ENCODE measurements at regions not wholly inside any gene's neighbourhood (a gene's known extent, or its start where the extent isn't known, plus 50 kb on each side); places are given as distances from the start of the nearest gene placed in this dataset.

DNA sequence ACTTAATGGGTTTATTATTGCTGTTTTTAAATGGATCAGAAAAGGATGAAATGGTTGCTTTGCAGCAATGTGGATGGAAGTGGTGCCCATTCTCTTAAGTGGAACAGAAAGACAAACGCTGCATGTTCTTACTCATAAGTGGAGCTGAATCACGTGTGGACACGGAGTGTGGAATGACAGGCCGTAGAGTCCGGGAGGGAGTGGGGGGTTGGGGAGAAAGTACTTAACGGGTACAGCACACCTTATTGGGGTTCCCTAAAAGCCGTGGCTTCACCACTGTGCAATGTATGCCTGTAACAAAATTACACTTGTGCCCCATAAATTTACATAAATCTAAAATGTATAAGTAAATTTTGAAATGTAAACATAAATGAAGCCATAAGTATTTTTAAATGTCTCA, 64.0 kb upstream of the CTDP1 start:
- H3K9me3 ChIP-seq (ENCODE audit: low read depth, low read length, poor library complexity, severe bottlenecking), result no peaks in the 10 kb centered on the region
- no TSS peak for BruUV-seq (replicated peaks)
- CTCF ChIA-PET, result no interaction called here
- no peaks in the 10 kb centered on the region for H3K27me3 ChIP-seq (replicated peaks; ENCODE audit: insufficient read depth, low read depth, low read length, poor library complexity)
- H3K4me1 ChIP-seq (ENCODE audit: insufficient read depth, low read length, poor library complexity, severe bottlenecking), result no peaks in the 10 kb centered on the region
- no peak for DNase-seq (ENCODE audit: low spot score)
- no peak for TF ChIP-seq EZH2 (IDR thresholded peaks at IDR 0.05; ENCODE audit: borderline replicate concordance, low read depth, low read length, poor library complexity, severe bottlenecking)
- TF ChIP-seq, protein P1, sequence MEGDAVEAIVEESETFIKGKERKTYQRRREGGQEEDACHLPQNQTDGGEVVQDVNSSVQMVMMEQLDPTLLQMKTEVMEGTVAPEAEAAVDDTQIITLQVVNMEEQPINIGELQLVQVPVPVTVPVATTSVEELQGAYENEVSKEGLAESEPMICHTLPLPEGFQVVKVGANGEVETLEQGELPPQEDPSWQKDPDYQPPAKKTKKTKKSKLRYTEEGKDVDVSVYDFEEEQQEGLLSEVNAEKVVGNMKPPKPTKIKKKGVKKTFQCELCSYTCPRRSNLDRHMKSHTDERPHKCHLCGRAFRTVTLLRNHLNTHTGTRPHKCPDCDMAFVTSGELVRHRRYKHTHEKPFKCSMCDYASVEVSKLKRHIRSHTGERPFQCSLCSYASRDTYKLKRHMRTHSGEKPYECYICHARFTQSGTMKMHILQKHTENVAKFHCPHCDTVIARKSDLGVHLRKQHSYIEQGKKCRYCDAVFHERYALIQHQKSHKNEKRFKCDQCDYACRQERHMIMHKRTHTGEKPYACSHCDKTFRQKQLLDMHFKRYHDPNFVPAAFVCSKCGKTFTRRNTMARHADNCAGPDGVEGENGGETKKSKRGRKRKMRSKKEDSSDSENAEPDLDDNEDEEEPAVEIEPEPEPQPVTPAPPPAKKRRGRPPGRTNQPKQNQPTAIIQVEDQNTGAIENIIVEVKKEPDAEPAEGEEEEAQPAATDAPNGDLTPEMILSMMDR (conservative IDR thresholded peaks at IDR 0.05; ENCODE audit: low read depth, low read length), result no peak
- POLR2A ChIA-PET (ENCODE audit: low non-redundant PET), result no interaction called here
- H3K4me3 ChIP-seq (ENCODE audit: low read depth, low read length, poor library complexity, severe bottlenecking), result no peak overlapping the region
- no peaks in the 10 kb centered on the region for H3K36me3 ChIP-seq (ENCODE audit: insufficient read depth, low read length, poor library complexity, severe bottlenecking)
- intact Hi-C loops (cut with micrococcal nuclease; ENCODE audit: unreplicated experiment), result no loop called here
- H3K27ac ChIP-seq (ENCODE audit: low read depth, low read length, poor library complexity, severe bottlenecking), result no peak overlapping the region

DNA sequence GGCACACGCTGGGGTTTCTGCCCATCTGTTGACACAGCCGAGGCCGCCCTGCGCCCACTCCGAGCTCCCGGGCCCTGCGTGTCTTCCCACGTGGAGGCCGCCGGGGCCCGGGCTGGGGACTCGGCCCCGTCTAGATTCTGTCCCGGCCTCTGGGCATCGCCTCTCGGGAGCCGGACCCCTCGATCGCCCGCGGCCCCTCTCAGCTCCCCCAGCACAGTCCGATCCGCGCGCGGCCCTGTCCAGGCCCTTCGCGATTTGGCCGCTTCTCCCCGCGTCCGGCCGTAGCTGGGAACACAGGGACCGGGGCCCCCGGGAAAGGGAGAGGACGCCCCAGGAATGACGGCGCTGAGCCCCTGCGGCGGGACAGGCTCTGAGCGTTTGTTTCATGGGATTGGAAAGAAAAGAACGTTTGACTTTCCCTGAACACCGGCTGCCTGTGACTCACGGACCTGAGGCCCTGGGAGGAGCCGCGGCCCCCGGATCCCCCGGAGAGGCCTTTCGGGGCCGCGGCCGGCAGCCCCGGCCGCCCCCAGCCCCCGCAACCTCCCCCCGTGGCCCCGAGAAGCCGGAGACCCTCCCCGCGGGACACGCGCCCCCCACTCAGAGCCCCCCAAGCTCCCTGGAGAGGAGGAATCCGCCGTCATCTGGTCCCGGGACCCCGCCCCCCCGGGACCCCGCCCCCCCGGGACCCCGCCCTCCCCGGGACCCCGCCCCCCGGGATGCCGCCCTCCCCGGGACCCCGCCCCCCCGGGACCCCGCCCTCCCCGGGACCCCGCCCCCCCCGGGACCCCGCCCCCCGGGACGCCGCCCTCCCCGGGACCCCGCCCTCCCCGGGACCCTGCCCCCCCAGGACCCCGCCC, 62.7 kb upstream of the CTDP1 start:
- H3K36me3 ChIP-seq (ENCODE audit: insufficient read depth, low read length, poor library complexity, severe bottlenecking), result no peaks in the 10 kb centered on the region
- no peaks in the 10 kb centered on the region for H3K4me1 ChIP-seq (ENCODE audit: insufficient read depth, low read length, poor library complexity, severe bottlenecking)
- POLR2A ChIA-PET (ENCODE audit: low non-redundant PET), result no interaction called here
- TF ChIP-seq EZH2 (IDR thresholded peaks at IDR 0.05; ENCODE audit: borderline replicate concordance, low read depth, low read length, poor library complexity, severe bottlenecking), result no peak
- TF ChIP-seq, protein P1 (conservative IDR thresholded peaks at IDR 0.05; ENCODE audit: low read depth, low read length), result no peak
- CTCF ChIA-PET, result no interaction called here
- no TSS peak for BruUV-seq (replicated peaks)
- no peak overlapping the region for H3K27ac ChIP-seq (ENCODE audit: low read depth, low read length, poor library complexity, severe bottlenecking)
- peak overlapping the region; percentile 35 for H3K4me3 ChIP-seq (ENCODE audit: low read depth, low read length, poor library complexity, severe bottlenecking)
- peak; percentile 30 for DNase-seq (ENCODE audit: low spot score)
- H3K27me3 ChIP-seq (replicated peaks; ENCODE audit: insufficient read depth, low read depth, low read length, poor library complexity), result no peaks in the 10 kb centered on the region
- intact Hi-C loops (cut with micrococcal nuclease; ENCODE audit: unreplicated experiment), result no loop called here
- no peaks in the 10 kb centered on the region for H3K9me3 ChIP-seq (ENCODE audit: low read depth, low read length, poor library complexity, severe bottlenecking)

DNA sequence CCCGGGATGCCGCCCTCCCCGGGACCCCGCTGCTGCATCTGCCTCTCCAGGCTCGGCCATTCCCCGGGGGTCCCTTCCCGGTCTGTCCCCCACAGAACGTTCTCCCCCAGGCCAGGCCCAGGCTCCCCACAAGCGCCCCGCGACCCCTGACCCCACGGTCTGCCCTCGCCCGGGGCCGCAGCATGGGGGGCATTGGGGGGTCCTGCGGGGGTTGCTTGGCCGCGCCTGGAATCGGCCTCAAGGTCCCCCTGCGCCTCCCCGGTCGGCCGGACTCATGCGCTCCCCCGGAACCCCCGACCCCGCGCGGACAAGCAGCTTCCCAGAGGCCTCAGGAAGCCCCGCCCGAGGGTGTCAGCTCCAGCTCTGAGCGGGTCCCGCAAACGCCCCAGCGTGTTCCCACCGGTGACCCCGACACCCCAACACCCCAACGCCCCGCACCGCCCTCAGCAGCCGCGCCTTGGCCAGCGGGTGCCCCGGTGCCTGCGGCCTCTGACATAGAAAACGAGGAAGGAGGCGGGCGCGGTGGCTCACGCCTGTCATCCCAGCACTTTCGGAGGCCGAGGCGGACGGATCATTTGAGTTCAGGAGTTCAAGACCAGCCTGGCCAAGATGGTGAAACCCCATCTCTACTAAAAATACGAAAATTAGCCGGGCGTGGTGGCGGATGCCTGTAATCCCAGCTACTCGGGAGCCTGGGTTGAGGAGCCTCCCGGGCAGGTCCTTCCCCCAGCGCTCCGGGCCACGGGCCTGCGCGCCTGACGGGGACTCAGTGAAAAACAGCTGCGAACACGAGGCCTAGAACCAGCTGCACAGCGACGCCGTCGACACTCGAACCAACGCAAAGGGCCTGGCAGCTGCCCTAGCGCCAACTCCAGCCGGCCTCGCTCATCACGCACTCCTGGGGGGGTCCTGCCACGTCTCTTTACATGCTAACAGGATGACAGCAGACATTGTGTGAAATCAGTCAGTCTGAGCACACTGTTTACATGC, 61.8 kb upstream of the CTDP1 start:
- Histone ChIP-seq H3K4me3 (ENCODE audit: low read depth, low read length, poor library complexity, severe bottlenecking) (no peak overlapping the region), H3K9me3 (ENCODE audit: low read depth, low read length, poor library complexity, severe bottlenecking) (no peaks in the 10 kb centered on the region), H3K4me1 (ENCODE audit: insufficient read depth, low read length, poor library complexity, severe bottlenecking) (no peaks in the 10 kb centered on the region), H3K36me3 (ENCODE audit: insufficient read depth, low read length, poor library complexity, severe bottlenecking) (no peaks in the 10 kb centered on the region), H3K27ac (ENCODE audit: low read depth, low read length, poor library complexity, severe bottlenecking) (no peak overlapping the region), H3K27me3 (replicated peaks; ENCODE audit: insufficient read depth, low read depth, low read length, poor library complexity) (no peaks in the 10 kb centered on the region)
- intact Hi-C loops (cut with micrococcal nuclease; ENCODE audit: unreplicated experiment), result no loop called here
- no peak for DNase-seq (ENCODE audit: low spot score)
- no TSS peak for BruUV-seq (replicated peaks)
- CTCF ChIA-PET, result no interaction called here
- POLR2A ChIA-PET (ENCODE audit: low non-redundant PET), result no interaction called here
- TF ChIP-seq EZH2 (IDR thresholded peaks at IDR 0.05; ENCODE audit: borderline replicate concordance, low read depth, low read length, poor library complexity, severe bottlenecking), result no peak
- TF ChIP-seq, protein P1 (conservative IDR thresholded peaks at IDR 0.05; ENCODE audit: low read depth, low read length), result no peak
